ENCODE measurements at regions not wholly inside any gene's neighbourhood (a gene's known extent, or its start where the extent isn't known, plus 50 kb on each side); places are given as distances from the start of the nearest gene placed in this dataset.
"Not testable (repeated sequence)": the region's sequence is repeated elsewhere in the genome, so short reads cannot be mapped to it uniquely, and the experiment has no call there.

- DNase-seq: no peak
These were observed 114.1 kb downstream of the FAR1 start for GRCh38 chr11:13782390-13783075.

- no peak for DNase-seq
These were observed 116.0 kb downstream of the FAR1 start for GRCh38 chr11:13784441-13784840.

GRCh38 chr11:13784855-13785254 lies 116.4 kb downstream of the FAR1 start:
- DNase-seq: no peak

GRCh38 chr11:13786688-13787087 lies 118.2 kb downstream of the FAR1 start:
- DNase-seq: no peak

- not testable (repeated sequence) for DNase-seq
These were observed 129.1 kb downstream of the FAR1 start for GRCh38 chr11:13797616-13798015.

- no peak for DNase-seq
These were observed 132.4 kb downstream of the FAR1 start for GRCh38 chr11:13800901-13801300.

- no peak for DNase-seq
These were observed 144.2 kb upstream of the SPON1 start for GRCh38 chr11:13818325-13818724.

GRCh38 chr11:13826505-13827278 lies 135.8 kb upstream of the SPON1 start:
- DNase-seq: no peak

- DNase-seq: no peak
These were observed 130.8 kb upstream of the SPON1 start for GRCh38 chr11:13831696-13832095.

GRCh38 chr11:13834463-13834862 lies 128.1 kb upstream of the SPON1 start:
- no peak for DNase-seq

- no peak for DNase-seq
These were observed 125.9 kb upstream of the SPON1 start for GRCh38 chr11:13836666-13837065.

GRCh38 chr11:13837286-13837685 lies 125.2 kb upstream of the SPON1 start:
- DNase-seq: no peak

GRCh38 chr11:13841393-13841792 lies 121.1 kb upstream of the SPON1 start:
- DNase-seq: no peak

- no peak for DNase-seq
These were observed 114.5 kb upstream of the SPON1 start for GRCh38 chr11:13848031-13848430.

GRCh38 chr11:13850231-13851005 lies 112.1 kb upstream of the SPON1 start:
- no peak for DNase-seq

GRCh38 chr11:13851691-13852090 lies 110.8 kb upstream of the SPON1 start:
- DNase-seq: no peak

GRCh38 chr11:13852481-13852880 lies 110.0 kb upstream of the SPON1 start:
- no peak for DNase-seq

- DNase-seq: no peak
These were observed 104.7 kb upstream of the SPON1 start for GRCh38 chr11:13857828-13858227.

- peak in 1 of 2 donors; percentile 28 for DNase-seq
These were observed 102.6 kb upstream of the SPON1 start for GRCh38 chr11:13859892-13860291.

- DNase-seq: no peak
These were observed 101.1 kb upstream of the SPON1 start for GRCh38 chr11:13861411-13861810.

GRCh38 chr11:13862845-13863392 lies 99.6 kb upstream of the SPON1 start:
- DNase-seq: no peak

- DNase-seq: peak; percentile 24 to 27
These were observed 93.7 kb upstream of the SPON1 start for GRCh38 chr11:13868710-13869397.

- DNase-seq: no peak
These were observed 93.1 kb upstream of the SPON1 start for GRCh38 chr11:13869398-13869886.

Data from activated CD4-positive, alpha-beta T cell treated with anti-CD3 and anti-CD28 coated beads for 4 hours (primary cell).